Endothelial cell of umbilical vein (primary cell): ENCODE measurements at regions not wholly inside any gene's neighbourhood (a gene's known extent, or its start where the extent isn't known, plus 50 kb on each side); places are given as distances from the start of the nearest gene placed in this dataset.

Experiments used
- BruUV-seq: library from RNA; stranded (reverse); fragments of 400-500 nt; replicated peaks from 2 replicates; lab custom pipeline; 2021; lab: Mats Ljungman, UMichigan
- CTCF ChIA-PET: fragments of 300-600, 350-600 bp; sonication (Branson Sonifier 250); formaldehyde crosslinking; loops from one replicate; lab custom pipeline; 2021; ENCODE audit warnings: antibody characterized with exemption, inconsistent platforms; lab: Charles Lee
- POLR2A ChIA-PET: fragments of 300-600, 350-600 bp; sonication (Branson Sonifier 250); formaldehyde crosslinking; loops from one replicate; lab custom pipeline; 2021; ENCODE audit warnings: antibody characterized with exemption, inconsistent platforms; lab: Charles Lee
- DNase-seq: peaks from one replicate; pipeline ENCODE4 v3.0.0-alpha.2; 2011; ENCODE audit warnings: low read depth, low spot score
- FAIRE-seq: peaks from 2 replicates; lab custom pipeline; 2011; peaks lifted over from hg19 to GRCh38; lab: Jason Lieb, UNC
- H2AFZ ChIP-seq: 2 replicates; pipeline ENCODE4 v1.6.0; 2012; ENCODE audit warnings: low read depth, low read length, control low read depth, inconsistent platforms
- H3K27ac ChIP-seq: 2 replicates; pipeline ENCODE4 v1.5.1; 2011; ENCODE audit warnings: low read depth, mild to moderate bottlenecking, control low read depth, low read length, moderate library complexity; ENCODE audit not compliant: insufficient read depth
- H3K27me3 ChIP-seq, 2 experiments: 2 replicates each; pipeline versions ENCODE4 v1.6.0 to v1.6.1; 2011; ENCODE audit warnings: low read length in 2 of 2, mixed read lengths in 1 of 2; ENCODE audit not compliant: control insufficient read depth in 2 of 2, insufficient read depth in 2 of 2
- H3K36me3 ChIP-seq, 2 experiments: 2 replicates in 1 of 2; 3 replicates in 1 of 2; pipeline ENCODE4 v1.5.1; 2011; ENCODE audit warnings: low read length in 2 of 2, mild to moderate bottlenecking in 1 of 2, moderate library complexity in 1 of 2; ENCODE audit not compliant: control insufficient read depth in 2 of 2, insufficient read depth in 2 of 2; ENCODE audit errors: extremely low read depth in 1 of 2
- H3K4me1 ChIP-seq: 3 replicates; pipeline ENCODE4 v1.5.1; 2011; ENCODE audit warnings: mild to moderate bottlenecking, low read length; ENCODE audit not compliant: control insufficient read depth, insufficient read depth; ENCODE audit errors: extremely low read depth
- H3K4me2 ChIP-seq: 2 replicates; pipeline ENCODE4 v1.6.1; 2011; ENCODE audit warnings: low read length, control low read depth, mixed read lengths; ENCODE audit not compliant: insufficient read depth
- H3K4me3 ChIP-seq, 3 experiments: fragments of 200-600 bp in 1 of 3; sonication (generic), shearing (Covaris generic) in 1 of 3; replicated peaks in 1 of 3; 2 replicates each; pipeline ENCODE4 v1.5.1; 2011 to 2016; ENCODE audit warnings: control low read depth in 3 of 3, low read length in 3 of 3, mild to moderate bottlenecking in 2 of 3, inconsistent platforms in 1 of 3, low read depth in 1 of 3, moderate library complexity in 1 of 3; ENCODE audit not compliant: insufficient read depth in 1 of 3
- H3K79me2 ChIP-seq: 2 replicates; pipeline ENCODE4 v1.6.0; 2012; ENCODE audit warnings: low read length, inconsistent platforms; ENCODE audit not compliant: control insufficient read depth, insufficient read depth
- H3K9ac ChIP-seq: replicated peaks from 2 replicates; pipeline ENCODE3; 2011; ENCODE audit warnings: low read length, control low read depth; ENCODE audit not compliant: insufficient read depth; ENCODE audit errors: extremely low read depth
- H3K9me1 ChIP-seq: replicated peaks from 3 replicates; pipeline ENCODE4 v1.6.0; 2011; ENCODE audit warnings: mild to moderate bottlenecking, low read length; ENCODE audit not compliant: control insufficient read depth, insufficient read depth; ENCODE audit errors: extremely low read depth
- H3K9me3 ChIP-seq: replicated peaks from 2 replicates; pipeline ENCODE4 v1.5.1; 2012; ENCODE audit warnings: low read length, inconsistent platforms; ENCODE audit not compliant: control insufficient read depth, insufficient read depth
- H4K20me1 ChIP-seq: replicated peaks from 2 replicates; pipeline ENCODE3; 2011; ENCODE audit warnings: mild to moderate bottlenecking, low read length; ENCODE audit not compliant: control insufficient read depth, insufficient read depth; ENCODE audit errors: extremely low read depth
- EZH2 ChIP-seq: IDR thresholded peaks from 2 replicates; pipeline ENCODE4 v1.6.1; 2012; ENCODE audit warnings: borderline replicate concordance, low read depth, mild to moderate bottlenecking, moderate library complexity, low read length, inconsistent platforms; ENCODE audit not compliant: severe bottlenecking
- FOS ChIP-seq: IDR thresholded peaks from 2 replicates; pipeline ENCODE4 v1.6.1; 2011; ENCODE audit warnings: mild to moderate bottlenecking, low read length, moderate library complexity, borderline replicate concordance; ENCODE audit not compliant: insufficient read depth
- GATA2 ChIP-seq: IDR thresholded peaks from 2 replicates; pipeline ENCODE4 v1.7.0; 2011; ENCODE audit warnings: low read depth, mild to moderate bottlenecking, moderate library complexity, mixed read lengths, low read length; ENCODE audit not compliant: insufficient read length, insufficient read depth
- JUN ChIP-seq: IDR thresholded peaks from 2 replicates; pipeline ENCODE4 v1.6.1; 2011; ENCODE audit warnings: borderline replicate concordance, low read depth; ENCODE audit not compliant: insufficient read length, insufficient read depth
- MYC ChIP-seq: IDR thresholded peaks from one replicate; pipeline ENCODE4 v1.6.1; 2011; ENCODE audit warnings: mild to moderate bottlenecking, low read depth, low read length
- POLR2A ChIP-seq: IDR thresholded peaks from 2 replicates; pipeline ENCODE4 v1.6.1; 2012; ENCODE audit warnings: low read depth, mild to moderate bottlenecking, control low read depth, low read length
- POLR2AphosphoS5 ChIP-seq: IDR thresholded peaks from 2 replicates; pipeline ENCODE4 v1.6.1; 2012; ENCODE audit warnings: low read depth, mild to moderate bottlenecking, control low read depth, low read length, moderate library complexity; ENCODE audit not compliant: insufficient read depth
- dilution Hi-C: fragments of 300-500 bp; cut with MboI; formaldehyde crosslinking; loops from one replicate; pipeline ENCODE4 v1.15.0; 2019; ENCODE audit warnings: low sequenced_read_pairs; ENCODE audit not compliant: extremely low pct_ligation_motif_present
- intact Hi-C: fragments of 100-400 bp; cut with micrococcal nuclease; formaldehyde crosslinking; loops from one replicate; pipeline ENCODE4 v1.10.0; 2022
- TF ChIP-seq, protein P1 (sequence below): IDR thresholded peaks from 2 replicates; pipeline ENCODE4 v1.6.1; 2011; ENCODE audit not compliant: insufficient read depth, insufficient read length
- TF ChIP-seq, protein P2 (sequence below), 2 donors: IDR thresholded peaks; 1 replicate in 1 of 2; 2 replicates in 1 of 2; pipeline ENCODE4 v1.5.1; 2011; ENCODE audit warnings: low read length in 2 of 2, mild to moderate bottlenecking in 2 of 2, moderate library complexity in 2 of 2, control low read depth in 1 of 2, inconsistent platforms in 1 of 2, low read depth in 1 of 2; ENCODE audit not compliant: insufficient read depth in 1 of 2; ENCODE audit errors: extremely low read depth in 1 of 2

DNA sequence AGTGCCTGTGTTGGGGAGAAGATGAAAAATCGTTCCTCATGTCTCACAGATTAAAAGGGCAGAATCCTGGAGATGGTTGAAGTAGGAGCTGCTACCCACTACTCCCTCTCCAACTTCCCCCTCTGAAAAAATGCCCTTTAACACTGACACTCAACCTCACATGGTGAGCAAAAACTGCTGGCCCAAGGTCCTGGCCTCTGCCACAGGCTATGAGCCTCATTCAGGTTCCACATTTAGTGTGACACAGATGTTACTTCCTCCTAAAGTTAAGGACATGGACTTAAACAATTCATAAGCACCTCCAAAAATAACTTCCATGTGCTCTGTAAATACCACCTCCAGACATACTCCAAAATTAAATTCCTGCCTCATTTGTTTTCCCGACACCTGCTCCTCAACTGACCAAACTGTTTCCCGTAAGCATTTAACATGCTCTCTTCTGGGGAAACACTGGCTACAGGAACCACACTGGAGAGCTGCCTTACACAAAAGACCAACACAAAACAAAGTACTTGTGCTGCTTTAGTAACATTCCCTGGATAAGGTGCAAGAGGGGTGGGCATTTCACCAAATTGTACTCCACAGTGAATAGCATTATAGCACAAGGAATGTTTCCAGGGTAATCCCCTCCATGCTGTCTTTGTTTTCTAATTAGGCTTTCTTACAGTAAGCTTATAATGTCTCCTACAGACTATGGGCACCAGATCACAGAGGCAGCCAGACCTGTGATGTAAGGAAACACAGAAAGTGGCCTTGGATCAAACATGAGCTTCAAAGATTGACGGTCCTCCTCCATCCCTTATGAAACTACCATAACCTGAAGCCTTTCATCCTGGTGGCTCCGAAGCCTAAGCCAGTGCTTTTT lies 57.0 kb downstream of the PHLDA1 start:
- peaks cover 23% of the 10 kb centered on the region for H3K4me1 ChIP-seq
- no peak overlapping the region for H3K4me3 ChIP-seq
- no peak overlapping the region for H3K27ac ChIP-seq
- no peaks in the 10 kb centered on the region for H3K9me1 ChIP-seq
- POLR2A ChIA-PET, result no interaction called here
- no peaks in the 10 kb centered on the region for H3K36me3 ChIP-seq
- DNase-seq (no peak), FAIRE-seq (no peak)
- TF ChIP-seq, protein P1, sequence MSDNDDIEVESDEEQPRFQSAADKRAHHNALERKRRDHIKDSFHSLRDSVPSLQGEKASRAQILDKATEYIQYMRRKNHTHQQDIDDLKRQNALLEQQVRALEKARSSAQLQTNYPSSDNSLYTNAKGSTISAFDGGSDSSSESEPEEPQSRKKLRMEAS, result no peak
- TF ChIP-seq POLR2AphosphoS5 (no peak), EZH2 (no peak), GATA2 (no peak)
- no peak overlapping the region for H3K4me2 ChIP-seq
- H3K27me3 ChIP-seq, result no peaks in the 10 kb centered on the region
- no peak overlapping the region for H2AFZ ChIP-seq
- H3K79me2 ChIP-seq, result no peaks in the 10 kb centered on the region
- CTCF ChIA-PET, result no interaction called here
- H3K9me3 ChIP-seq, result no peaks in the 10 kb centered on the region
- no peak overlapping the region for H3K9ac ChIP-seq
- no TSS peak for BruUV-seq
- dilution Hi-C loops (no loop called here), intact Hi-C loops (loop anchor here (5.0 kb wide), 1 partner anchor 412 kb away; no protein-coding TSS in a partner anchor)
- H4K20me1 ChIP-seq, result no peaks in the 10 kb centered on the region

DNA sequence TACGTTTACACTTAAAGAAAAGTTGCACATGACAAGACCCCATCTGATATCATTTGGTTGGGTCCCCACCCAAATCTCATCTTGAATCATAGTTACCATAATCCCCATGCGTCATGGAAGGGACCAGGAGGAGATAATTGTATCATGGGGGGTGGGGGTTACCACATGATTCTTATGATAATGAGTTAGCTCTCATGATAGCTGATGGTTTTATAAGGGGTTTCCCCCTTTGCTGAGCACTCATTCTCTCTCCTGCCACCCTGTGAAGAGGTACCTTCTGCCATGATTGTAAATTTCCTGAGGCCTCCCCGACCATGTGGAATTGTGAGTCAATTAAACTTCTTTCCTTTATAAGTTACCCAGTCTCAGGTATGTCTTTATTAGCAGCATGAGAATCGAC lies 60.3 kb downstream of the PHLDA1 start:
- ChIA-PET POLR2A (no interaction called here), CTCF (no interaction called here)
- Histone ChIP-seq H3K4me3 (no peak overlapping the region), H2AFZ (no peak overlapping the region), H3K27me3 (no peaks in the 10 kb centered on the region), H3K4me2 (no peak overlapping the region), H3K27ac (no peak overlapping the region), H3K36me3 (no peaks in the 10 kb centered on the region), H3K9me1 (no peaks in the 10 kb centered on the region), H3K79me2 (no peaks in the 10 kb centered on the region), H3K9ac (no peak overlapping the region), H3K4me1 (peaks cover 7% of the 10 kb centered on the region), H3K9me3 (no peaks in the 10 kb centered on the region), H4K20me1 (no peaks in the 10 kb centered on the region)
- TF ChIP-seq MYC, result no peak
- TF ChIP-seq GATA2, result no peak
- TF ChIP-seq, protein P1, result no peak
- TF ChIP-seq, protein P2, sequence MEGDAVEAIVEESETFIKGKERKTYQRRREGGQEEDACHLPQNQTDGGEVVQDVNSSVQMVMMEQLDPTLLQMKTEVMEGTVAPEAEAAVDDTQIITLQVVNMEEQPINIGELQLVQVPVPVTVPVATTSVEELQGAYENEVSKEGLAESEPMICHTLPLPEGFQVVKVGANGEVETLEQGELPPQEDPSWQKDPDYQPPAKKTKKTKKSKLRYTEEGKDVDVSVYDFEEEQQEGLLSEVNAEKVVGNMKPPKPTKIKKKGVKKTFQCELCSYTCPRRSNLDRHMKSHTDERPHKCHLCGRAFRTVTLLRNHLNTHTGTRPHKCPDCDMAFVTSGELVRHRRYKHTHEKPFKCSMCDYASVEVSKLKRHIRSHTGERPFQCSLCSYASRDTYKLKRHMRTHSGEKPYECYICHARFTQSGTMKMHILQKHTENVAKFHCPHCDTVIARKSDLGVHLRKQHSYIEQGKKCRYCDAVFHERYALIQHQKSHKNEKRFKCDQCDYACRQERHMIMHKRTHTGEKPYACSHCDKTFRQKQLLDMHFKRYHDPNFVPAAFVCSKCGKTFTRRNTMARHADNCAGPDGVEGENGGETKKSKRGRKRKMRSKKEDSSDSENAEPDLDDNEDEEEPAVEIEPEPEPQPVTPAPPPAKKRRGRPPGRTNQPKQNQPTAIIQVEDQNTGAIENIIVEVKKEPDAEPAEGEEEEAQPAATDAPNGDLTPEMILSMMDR (IDR thresholded peaks at IDR 0.05; ENCODE audit: extremely low read depth in 1 of 2, insufficient read depth in 1 of 2, low read depth in 1 of 2, low read length in 2 of 2), result no peak
- no peak for TF ChIP-seq POLR2A
- TF ChIP-seq JUN, result no peak
- TF ChIP-seq POLR2AphosphoS5, result no peak
- TF ChIP-seq FOS, result no peak
- TF ChIP-seq EZH2, result no peak
- no TSS peak for BruUV-seq
- intact Hi-C loops, result no loop called here
- DNase-seq (no peak), FAIRE-seq (no peak)
- dilution Hi-C loops, result no loop called here
